Stimulated activated CD4-positive, alpha-beta T cell treated with anti-CD3 and anti-CD28 coated beads, Interleukin-1b, Interleukin-23, amount 100 ng/mL, for 48 hours (primary cell): ENCODE measurements at regions not wholly inside any gene's neighbourhood (a gene's known extent, or its start where the extent isn't known, plus 50 kb on each side); places are given as distances from the start of the nearest gene placed in this dataset.
"Not testable (repeated sequence)": the region's sequence is repeated elsewhere in the genome, so short reads cannot be mapped to it uniquely, and the experiment has no call there.

ENCODE experiments used
- DNase-seq: peaks from one replicate; pipeline ENCODE4 v3.0.0-alpha.2; 2020

GRCh38 chr5:121009058-121009457 is 545.0 kb downstream of the PRR16 start:
- DNase-seq, result no peak

GRCh38 chr5:121018004-121018403 is 553.9 kb downstream of the PRR16 start:
- no peak for DNase-seq

GRCh38 chr5:121019106-121019505 is 555.0 kb downstream of the PRR16 start:
- no peak for DNase-seq

- no peak for DNase-seq
Observed at GRCh38 chr5:121019734-121020133, 555.6 kb downstream of the PRR16 start.

GRCh38 chr5:121021681-121022080 is 557.6 kb downstream of the PRR16 start:
- no peak for DNase-seq

DNA sequence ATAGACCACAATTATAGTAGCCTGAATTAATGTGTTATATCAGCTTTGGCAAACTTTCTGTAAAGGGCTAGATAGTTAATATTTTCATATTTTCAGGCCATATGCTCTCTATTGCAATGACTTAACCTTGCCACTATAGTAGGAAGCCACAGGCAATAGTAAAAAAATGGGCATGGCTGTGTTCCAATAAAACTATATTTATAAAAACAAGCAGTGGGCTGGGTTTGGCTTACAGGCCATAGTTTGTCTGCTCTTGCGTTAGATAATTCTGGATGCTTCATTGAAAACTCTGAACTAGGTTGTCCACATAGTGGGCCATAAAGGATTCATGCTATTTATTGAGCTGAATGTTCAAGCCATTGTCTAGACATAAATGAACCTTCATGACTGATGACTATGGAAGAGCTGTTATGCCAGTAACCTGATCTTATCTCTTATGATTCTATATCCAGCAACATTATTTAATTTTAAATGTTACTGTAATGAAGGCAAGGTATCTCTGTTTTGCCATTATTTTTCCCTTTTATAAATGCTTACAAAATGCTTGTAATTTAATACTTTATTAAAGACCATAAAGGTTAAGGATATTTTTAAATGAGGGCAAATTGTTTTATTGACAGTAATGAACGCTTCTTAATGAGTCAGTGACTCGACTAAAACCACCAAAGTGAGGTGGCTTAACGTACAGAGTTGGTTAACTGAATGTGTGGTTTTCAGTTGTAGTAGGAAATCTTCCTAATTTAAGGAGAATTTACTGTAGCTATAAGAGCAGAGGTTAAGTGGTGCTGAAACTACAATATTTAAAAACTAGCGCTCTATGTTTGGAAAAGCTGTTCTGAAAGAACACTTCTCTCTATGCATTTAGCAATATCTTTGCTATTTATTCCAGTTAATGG is 560.6 kb downstream of the PRR16 start:
- DNase-seq, result no peak

DNA sequence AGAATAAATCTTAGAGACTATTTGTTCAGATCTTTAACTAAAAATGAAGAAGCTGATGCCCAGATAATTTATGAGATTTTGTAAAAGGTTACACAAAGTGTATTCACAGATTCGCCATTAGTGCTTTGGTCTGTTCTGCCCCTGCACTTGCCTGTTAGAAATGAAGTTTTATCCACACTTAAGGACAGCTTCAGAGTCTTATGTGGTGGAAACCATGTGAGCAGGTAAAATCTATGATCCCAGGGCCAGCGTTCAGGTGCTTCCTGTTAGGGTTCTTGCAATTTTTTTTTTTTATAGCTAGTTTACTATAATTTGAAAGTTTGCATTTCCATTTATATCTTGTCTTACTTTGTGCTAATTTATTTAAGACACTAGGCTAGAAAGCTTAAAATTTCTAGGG is 561.6 kb downstream of the PRR16 start:
- no peak for DNase-seq

DNA sequence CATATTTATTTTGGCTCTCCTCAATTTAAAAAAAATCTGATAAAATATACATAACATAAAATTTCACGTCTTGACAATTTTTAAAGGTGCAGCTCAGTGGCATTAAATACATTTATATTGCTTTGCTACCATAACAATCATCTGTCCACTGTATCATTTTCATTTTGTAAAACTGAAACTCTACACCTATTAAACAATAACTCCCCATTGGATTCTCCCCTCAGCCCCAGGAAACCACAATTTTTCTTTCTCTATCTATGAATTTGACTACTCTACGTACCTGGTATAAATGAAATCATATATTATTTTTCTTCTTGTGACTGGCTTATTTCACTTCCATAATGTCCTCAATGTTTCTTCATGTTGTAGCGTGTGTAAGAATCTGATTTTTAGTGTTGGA is 563.5 kb downstream of the PRR16 start:
- no peak for DNase-seq

DNA sequence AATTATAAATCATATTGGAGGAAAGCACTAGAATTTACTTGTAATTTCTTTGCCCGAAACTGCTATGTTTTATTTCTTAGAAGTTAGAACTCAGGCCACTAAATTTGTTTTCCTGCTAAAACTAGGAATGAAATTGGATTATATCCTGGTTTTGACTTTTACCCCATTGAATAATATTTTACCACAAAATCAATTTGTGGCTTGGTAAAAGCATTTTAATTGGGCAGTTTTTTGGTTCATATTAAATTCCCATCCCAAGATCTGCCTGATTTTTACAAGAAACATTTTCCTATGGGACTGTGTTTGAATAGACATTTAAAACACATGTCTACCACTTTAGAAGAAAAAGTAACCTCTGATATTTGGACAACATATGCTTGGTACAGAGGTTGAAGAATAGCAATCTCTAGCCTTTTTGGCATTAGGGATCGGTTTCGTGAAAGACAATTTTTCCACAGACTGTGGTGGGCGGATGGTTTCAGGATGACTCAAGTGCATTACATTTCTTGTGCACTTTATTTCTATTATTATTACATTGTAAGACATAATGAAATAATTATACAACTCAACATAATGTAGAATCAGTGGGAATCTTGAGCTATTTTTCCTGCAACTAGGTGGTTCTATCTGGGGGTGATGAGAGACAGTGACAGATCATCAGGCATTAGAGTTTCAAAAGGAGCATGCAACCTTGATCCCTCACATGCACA is 565.6 kb downstream of the PRR16 start:
- no peak for DNase-seq

GRCh38 chr5:121031491-121031890 is 567.4 kb downstream of the PRR16 start:
- DNase-seq, result no peak

- no peak for DNase-seq
Observed at GRCh38 chr5:121033334-121033733, 569.2 kb downstream of the PRR16 start.

GRCh38 chr5:121038438-121038837 is 574.3 kb downstream of the PRR16 start:
- DNase-seq, result no peak

- no peak for DNase-seq
Observed at GRCh38 chr5:121049971-121050370, 585.9 kb downstream of the PRR16 start.

GRCh38 chr5:121053055-121053985 is 589.2 kb downstream of the PRR16 start:
- no peak for DNase-seq

- no peak for DNase-seq
Observed at GRCh38 chr5:121055586-121055985, 591.5 kb downstream of the PRR16 start.

DNA sequence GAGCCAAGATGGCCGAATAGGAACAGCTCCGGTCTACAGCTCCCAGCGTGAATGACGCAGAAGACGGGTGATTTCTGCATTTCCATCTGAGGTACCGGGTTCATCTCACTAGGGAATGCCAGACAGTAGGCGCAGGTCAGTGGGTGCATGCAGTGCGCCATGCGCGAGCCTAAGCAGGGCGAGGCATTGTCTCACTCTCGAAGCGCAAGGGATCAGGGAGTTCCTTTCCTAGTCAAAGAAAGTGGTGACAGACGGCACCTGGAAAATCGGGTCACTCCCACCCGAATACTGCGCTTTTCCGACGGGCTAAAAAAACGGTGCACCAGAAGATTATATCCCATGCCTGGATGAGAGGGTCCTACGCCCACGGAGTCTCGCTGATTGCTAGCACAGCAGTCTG is 600.1 kb downstream of the PRR16 start:
- DNase-seq, result not testable (repeated sequence)

GRCh38 chr5:121086671-121087070 is 622.6 kb downstream of the PRR16 start:
- no peak for DNase-seq

DNA sequence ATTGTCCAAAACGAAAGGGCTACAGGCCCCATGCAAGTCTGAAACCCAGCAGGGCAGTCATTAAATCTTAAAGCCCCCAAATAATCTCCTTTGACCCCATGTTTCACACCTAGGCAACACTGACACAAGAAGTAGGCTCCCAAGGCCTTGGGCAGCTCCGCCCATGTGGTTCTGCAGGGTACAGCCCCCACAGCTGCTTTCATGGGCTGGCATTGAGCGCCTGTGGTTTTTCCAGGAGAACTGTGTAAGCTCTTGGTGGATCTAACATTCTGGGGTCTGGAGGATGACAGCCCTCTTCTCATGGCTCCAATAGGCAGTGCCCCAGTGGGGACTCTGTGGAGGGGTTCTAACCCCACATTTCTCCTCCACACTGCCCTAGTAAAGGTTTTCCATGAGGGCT is 623.5 kb downstream of the PRR16 start:
- no peak for DNase-seq

DNA sequence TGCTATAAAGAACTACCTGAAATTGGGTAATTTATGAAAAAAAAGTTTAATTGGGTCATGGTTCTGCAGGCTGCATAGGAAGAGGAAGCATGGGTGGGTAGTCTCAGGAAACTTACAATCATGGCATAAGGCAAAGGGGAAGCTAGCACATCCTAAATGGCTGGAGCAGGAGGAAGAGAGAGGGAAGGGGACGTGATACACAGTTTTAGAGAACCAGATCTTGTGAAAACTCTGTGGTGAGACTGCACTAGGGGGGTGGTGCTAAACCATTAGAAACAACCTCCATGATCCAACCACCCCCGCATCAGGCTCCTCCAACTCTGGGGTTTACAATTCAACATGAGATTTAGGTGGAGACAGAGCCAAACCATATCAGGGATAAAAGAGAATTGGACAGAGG is 624.2 kb downstream of the PRR16 start:
- DNase-seq, result no peak

- no peak for DNase-seq
Observed at GRCh38 chr5:121090822-121091221, 626.7 kb downstream of the PRR16 start.

GRCh38 chr5:121100931-121101330 is 636.8 kb downstream of the PRR16 start:
- no peak for DNase-seq

GRCh38 chr5:121105921-121106320 is 641.8 kb downstream of the PRR16 start:
- no peak for DNase-seq
